GM21360 (cell line): ENCODE measurements at regions not wholly inside any gene's neighbourhood (a gene's known extent, or its start where the extent isn't known, plus 50 kb on each side); places are given as distances from the start of the nearest gene placed in this dataset.

Experiments used
- ATAC-seq: cut with Tn5 transposase; IDR thresholded peaks from one replicate; pipeline ENCODE4 v1.9.1; 2021; ENCODE audit warnings: mild to moderate bottlenecking, moderate library complexity; ENCODE audit not compliant: unreplicated experiment

GRCh38 chr1:90561103-90561783 lies 155.9 kb downstream of the BARHL2 start:
- no peak for ATAC-seq

- ATAC-seq = no peak
These were observed 158.2 kb downstream of the BARHL2 start for GRCh38 chr1:90558754-90559378.

- no peak for ATAC-seq
These were observed 159.0 kb downstream of the BARHL2 start for GRCh38 chr1:90558126-90558525.

- ATAC-seq = no peak
These were observed 159.4 kb downstream of the BARHL2 start for GRCh38 chr1:90557706-90558105.

- no peak for ATAC-seq
These were observed 166.3 kb downstream of the BARHL2 start for GRCh38 chr1:90550626-90551406.

- no peak for ATAC-seq
These were observed 172.7 kb downstream of the BARHL2 start for GRCh38 chr1:90544356-90544755.

- ATAC-seq = no peak
These were observed 179.3 kb downstream of the BARHL2 start for GRCh38 chr1:90537606-90538362.

- ATAC-seq = no peak
These were observed 182.3 kb downstream of the BARHL2 start for GRCh38 chr1:90534663-90535295.

- ATAC-seq = no peak
These were observed 183.0 kb downstream of the BARHL2 start for GRCh38 chr1:90534116-90534515.

- ATAC-seq = no peak
These were observed 190.1 kb downstream of the BARHL2 start for GRCh38 chr1:90526954-90527353.

- no peak for ATAC-seq
These were observed 194.7 kb downstream of the BARHL2 start for GRCh38 chr1:90522432-90522831.

GRCh38 chr1:90513956-90514355 lies 203.1 kb downstream of the BARHL2 start:
- no peak for ATAC-seq

- ATAC-seq = no peak
These were observed 204.7 kb downstream of the BARHL2 start for GRCh38 chr1:90512441-90512840.

GRCh38 chr1:90510143-90510542 lies 207.0 kb downstream of the BARHL2 start:
- ATAC-seq = no peak

GRCh38 chr1:90509225-90510048 lies 207.7 kb downstream of the BARHL2 start:
- ATAC-seq = no peak

GRCh38 chr1:90508376-90509167 lies 208.5 kb downstream of the BARHL2 start:
- ATAC-seq = no peak

GRCh38 chr1:90507173-90507572 lies 209.9 kb downstream of the BARHL2 start:
- ATAC-seq = no peak

- no peak for ATAC-seq
These were observed 211.3 kb downstream of the BARHL2 start for GRCh38 chr1:90505806-90506205.

GRCh38 chr1:90504509-90504908 lies 212.6 kb downstream of the BARHL2 start:
- no peak for ATAC-seq
